ENCODE measurements at regions not wholly inside any gene's neighbourhood (a gene's known extent, or its start where the extent isn't known, plus 50 kb on each side); places are given as distances from the start of the nearest gene placed in this dataset.
A peak's percentile ranks its signal among the peaks of the same experiment; 100 is the strongest.

- peak; percentile 33 for TF ChIP-seq CTCF (IDR thresholded peaks at IDR 0.05; ENCODE audit: insufficient read depth, low read length)
- H3K4me3 ChIP-seq (ENCODE audit: low read depth, low read length), result no peak overlapping the region
- DNase-seq (ENCODE audit: low read depth), result no peak
These were observed 114.3 kb upstream of the ARL4C start for GRCh38 chr2:234611209-234611608.

GRCh38 chr2:234608946-234609345 lies 112.1 kb upstream of the ARL4C start:
- DNase-seq (ENCODE audit: low read depth), result no peak
- TF ChIP-seq CTCF (IDR thresholded peaks at IDR 0.05; ENCODE audit: insufficient read depth, low read length), result no peak
- H3K4me3 ChIP-seq (ENCODE audit: low read depth, low read length), result no peak overlapping the region

GRCh38 chr2:234607691-234608090 lies 110.8 kb upstream of the ARL4C start:
- TF ChIP-seq CTCF (IDR thresholded peaks at IDR 0.05; ENCODE audit: insufficient read depth, low read length), result no peak
- no peak for DNase-seq (ENCODE audit: low read depth)
- H3K4me3 ChIP-seq (ENCODE audit: low read depth, low read length), result no peak overlapping the region

GRCh38 chr2:234606896-234607295 lies 110.0 kb upstream of the ARL4C start:
- TF ChIP-seq CTCF (IDR thresholded peaks at IDR 0.05; ENCODE audit: insufficient read depth, low read length), result no peak
- H3K4me3 ChIP-seq (ENCODE audit: low read depth, low read length), result no peak overlapping the region
- DNase-seq (ENCODE audit: low read depth), result peak; percentile 24

- no peak for TF ChIP-seq CTCF (IDR thresholded peaks at IDR 0.05; ENCODE audit: insufficient read depth, low read length)
- H3K4me3 ChIP-seq (ENCODE audit: low read depth, low read length), result no peak overlapping the region
- DNase-seq (ENCODE audit: low read depth), result no peak
These were observed 106.7 kb upstream of the ARL4C start for GRCh38 chr2:234603619-234604018.

GRCh38 chr2:234601213-234601612 lies 104.3 kb upstream of the ARL4C start:
- no peak for DNase-seq (ENCODE audit: low read depth)
- H3K4me3 ChIP-seq (ENCODE audit: low read depth, low read length), result no peak overlapping the region
- TF ChIP-seq CTCF (IDR thresholded peaks at IDR 0.05; ENCODE audit: insufficient read depth, low read length), result no peak

GRCh38 chr2:234597576-234597861 lies 100.6 kb upstream of the ARL4C start:
- no peak for DNase-seq (ENCODE audit: low read depth)
- TF ChIP-seq CTCF (IDR thresholded peaks at IDR 0.05; ENCODE audit: insufficient read depth, low read length), result no peak
- H3K4me3 ChIP-seq (ENCODE audit: low read depth, low read length), result no peak overlapping the region

Data from fibroblast of the aortic adventitia (primary cell).